ENCODE measurements at regions not wholly inside any gene's neighbourhood (a gene's known extent, or its start where the extent isn't known, plus 50 kb on each side); places are given as distances from the start of the nearest gene placed in this dataset.

- Histone ChIP-seq H3K9me3 (ENCODE audit: low read length) (no peaks in the 10 kb centered on the region), H3K27me3 (ENCODE audit: insufficient read depth, low read length, poor library complexity, severe bottlenecking) (no peaks in the 10 kb centered on the region), H3K4me1 (ENCODE audit: insufficient read depth, low read length) (no peaks in the 10 kb centered on the region), H3K27ac (ENCODE audit: low read depth, low read length) (no peak overlapping the region), H3K4me3 (ENCODE audit: low read length) (no peak overlapping the region), H3K36me3 (ENCODE audit: insufficient read depth, low read length) (no peaks in the 10 kb centered on the region)
- H3K4me3 Mint-ChIP-seq = no peak overlapping the region
- no peaks in the 10 kb centered on the region for H3K9me3 Mint-ChIP-seq
- no peaks in the 10 kb centered on the region for H3K27me3 Mint-ChIP-seq
- no peak for DNase-seq
- CTCF ChIA-PET = no interaction called here
- POLR2A ChIA-PET = no interaction called here
- H3K36me3 Mint-ChIP-seq = peaks cover 2 to 15% (median 2%) of the 10 kb centered on the region in 3 donors
- no peak overlapping the region for H3K27ac Mint-ChIP-seq
- no peaks in the 10 kb centered on the region for H3K4me1 Mint-ChIP-seq
These were observed 326.9 kb downstream of the FSIP2 start for GRCh38 chr2:186065491-186065890.

GRCh38 chr2:186068139-186068801 lies 329.7 kb downstream of the FSIP2 start:
- no peaks in the 10 kb centered on the region for H3K9me3 Mint-ChIP-seq
- H3K27me3 Mint-ChIP-seq = no peaks in the 10 kb centered on the region
- H3K27ac Mint-ChIP-seq = no peak overlapping the region
- Histone ChIP-seq H3K4me3 (ENCODE audit: low read length) (no peak overlapping the region), H3K36me3 (ENCODE audit: insufficient read depth, low read length) (no peaks in the 10 kb centered on the region), H3K9me3 (ENCODE audit: low read length) (no peaks in the 10 kb centered on the region), H3K27me3 (ENCODE audit: insufficient read depth, low read length, poor library complexity, severe bottlenecking) (no peaks in the 10 kb centered on the region), H3K4me1 (ENCODE audit: insufficient read depth, low read length) (no peaks in the 10 kb centered on the region), H3K27ac (ENCODE audit: low read depth, low read length) (no peak overlapping the region)
- peaks cover 0 to 22% (median 3%) of the 10 kb centered on the region in 3 donors for H3K36me3 Mint-ChIP-seq
- H3K4me1 Mint-ChIP-seq = no peaks in the 10 kb centered on the region
- ChIA-PET CTCF (no interaction called here), POLR2A (no interaction called here)
- no peak overlapping the region for H3K4me3 Mint-ChIP-seq
- DNase-seq = no peak

- H3K4me1 ChIP-seq (ENCODE audit: insufficient read depth, low read length) = no peaks in the 10 kb centered on the region
- no peaks in the 10 kb centered on the region for H3K27me3 ChIP-seq (ENCODE audit: insufficient read depth, low read length, poor library complexity, severe bottlenecking)
- no peaks in the 10 kb centered on the region for H3K9me3 ChIP-seq (ENCODE audit: low read length)
- peaks cover 2 to 31% (median 3%) of the 10 kb centered on the region in 3 donors for H3K36me3 Mint-ChIP-seq
- no peaks in the 10 kb centered on the region for H3K36me3 ChIP-seq (ENCODE audit: insufficient read depth, low read length)
- DNase-seq = no peak
- H3K27ac ChIP-seq (ENCODE audit: low read depth, low read length) = no peak overlapping the region
- peaks cover 0 to 3% (median 0%) of the 10 kb centered on the region in 5 donors for H3K9me3 Mint-ChIP-seq
- ChIA-PET CTCF (no interaction called here), POLR2A (no interaction called here)
- H3K4me3 Mint-ChIP-seq = no peak overlapping the region
- H3K4me1 Mint-ChIP-seq = no peaks in the 10 kb centered on the region
- H3K27me3 Mint-ChIP-seq = no peaks in the 10 kb centered on the region
- H3K27ac Mint-ChIP-seq = no peak overlapping the region
- no peak overlapping the region for H3K4me3 ChIP-seq (ENCODE audit: low read length)
These were observed 331.1 kb downstream of the FSIP2 start for GRCh38 chr2:186069676-186070075.

GRCh38 chr2:186085226-186085625 lies 346.6 kb downstream of the FSIP2 start:
- Histone ChIP-seq H3K9me3 (ENCODE audit: low read length) (no peaks in the 10 kb centered on the region), H3K4me1 (ENCODE audit: insufficient read depth, low read length) (no peaks in the 10 kb centered on the region), H3K27me3 (ENCODE audit: insufficient read depth, low read length, poor library complexity, severe bottlenecking) (no peaks in the 10 kb centered on the region), H3K36me3 (ENCODE audit: insufficient read depth, low read length) (no peaks in the 10 kb centered on the region), H3K4me3 (ENCODE audit: low read length) (no peak overlapping the region), H3K27ac (ENCODE audit: low read depth, low read length) (no peak overlapping the region)
- CTCF ChIA-PET = no interaction called here
- no peak for DNase-seq
- H3K4me3 Mint-ChIP-seq = no peak overlapping the region
- H3K27me3 Mint-ChIP-seq = no peaks in the 10 kb centered on the region
- no peaks in the 10 kb centered on the region for H3K4me1 Mint-ChIP-seq
- H3K9me3 Mint-ChIP-seq = peaks cover 0 to 13% (median 7%) of the 10 kb centered on the region in 5 donors
- POLR2A ChIA-PET = no interaction called here
- H3K27ac Mint-ChIP-seq = no peak overlapping the region
- peaks cover 3 to 25% (median 4%) of the 10 kb centered on the region in 3 donors for H3K36me3 Mint-ChIP-seq

- H3K27ac ChIP-seq (ENCODE audit: low read depth, low read length) = no peak overlapping the region
- peaks cover 0 to 10% (median 0%) of the 10 kb centered on the region in 3 donors for H3K36me3 Mint-ChIP-seq
- DNase-seq = no peak
- H3K4me3 ChIP-seq (ENCODE audit: low read length) = no peak overlapping the region
- H3K36me3 ChIP-seq (ENCODE audit: insufficient read depth, low read length) = no peaks in the 10 kb centered on the region
- no peaks in the 10 kb centered on the region for H3K9me3 ChIP-seq (ENCODE audit: low read length)
- H3K27me3 ChIP-seq (ENCODE audit: insufficient read depth, low read length, poor library complexity, severe bottlenecking) = no peaks in the 10 kb centered on the region
- no peak overlapping the region for H3K4me3 Mint-ChIP-seq
- CTCF ChIA-PET = no interaction called here
- no peaks in the 10 kb centered on the region for H3K4me1 Mint-ChIP-seq
- no peaks in the 10 kb centered on the region for H3K4me1 ChIP-seq (ENCODE audit: insufficient read depth, low read length)
- H3K27ac Mint-ChIP-seq = no peak overlapping the region
- H3K9me3 Mint-ChIP-seq = peaks cover 7 to 17% (median 9%) of the 10 kb centered on the region in 5 donors
- no peaks in the 10 kb centered on the region for H3K27me3 Mint-ChIP-seq
- POLR2A ChIA-PET = no interaction called here
These were observed 354.6 kb downstream of the FSIP2 start for GRCh38 chr2:186093174-186093573.

GRCh38 chr2:186098821-186099220 lies 360.2 kb downstream of the FSIP2 start:
- no peak for DNase-seq
- Mint-ChIP-seq H3K9me3 (peaks cover 0 to 5% (median 0%) of the 10 kb centered on the region in 5 donors), H3K27me3 (no peaks in the 10 kb centered on the region), H3K4me3 (no peak overlapping the region), H3K4me1 (no peaks in the 10 kb centered on the region), H3K36me3 (peaks cover 0 to 5% (median 0%) of the 10 kb centered on the region in 3 donors), H3K27ac (no peak overlapping the region)
- no peak overlapping the region for H3K4me3 ChIP-seq (ENCODE audit: low read length)
- POLR2A ChIA-PET = no interaction called here
- H3K36me3 ChIP-seq (ENCODE audit: insufficient read depth, low read length) = no peaks in the 10 kb centered on the region
- H3K9me3 ChIP-seq (ENCODE audit: low read length) = no peaks in the 10 kb centered on the region
- no peak overlapping the region for H3K27ac ChIP-seq (ENCODE audit: low read depth, low read length)
- no peaks in the 10 kb centered on the region for H3K4me1 ChIP-seq (ENCODE audit: insufficient read depth, low read length)
- no peaks in the 10 kb centered on the region for H3K27me3 ChIP-seq (ENCODE audit: insufficient read depth, low read length, poor library complexity, severe bottlenecking)
- CTCF ChIA-PET = no interaction called here

GRCh38 chr2:186099826-186100225 lies 361.2 kb downstream of the FSIP2 start:
- no peak overlapping the region for H3K27ac Mint-ChIP-seq
- Histone ChIP-seq H3K9me3 (ENCODE audit: low read length) (no peaks in the 10 kb centered on the region), H3K4me3 (ENCODE audit: low read length) (no peak overlapping the region), H3K27me3 (ENCODE audit: insufficient read depth, low read length, poor library complexity, severe bottlenecking) (no peaks in the 10 kb centered on the region), H3K4me1 (ENCODE audit: insufficient read depth, low read length) (no peaks in the 10 kb centered on the region), H3K27ac (ENCODE audit: low read depth, low read length) (no peak overlapping the region), H3K36me3 (ENCODE audit: insufficient read depth, low read length) (no peaks in the 10 kb centered on the region)
- POLR2A ChIA-PET = no interaction called here
- H3K36me3 Mint-ChIP-seq = no peaks in the 10 kb centered on the region
- H3K27me3 Mint-ChIP-seq = no peaks in the 10 kb centered on the region
- H3K4me3 Mint-ChIP-seq = no peak overlapping the region
- H3K4me1 Mint-ChIP-seq = no peaks in the 10 kb centered on the region
- DNase-seq = no peak
- peaks cover 0 to 3% (median 0%) of the 10 kb centered on the region in 5 donors for H3K9me3 Mint-ChIP-seq
- CTCF ChIA-PET = no interaction called here

- Mint-ChIP-seq H3K4me1 (no peaks in the 10 kb centered on the region), H3K27ac (no peak overlapping the region), H3K27me3 (no peaks in the 10 kb centered on the region), H3K36me3 (no peaks in the 10 kb centered on the region), H3K9me3 (peaks cover 0 to 3% (median 0%) of the 10 kb centered on the region in 5 donors), H3K4me3 (no peak overlapping the region)
- H3K4me1 ChIP-seq (ENCODE audit: insufficient read depth, low read length) = no peaks in the 10 kb centered on the region
- no peak overlapping the region for H3K4me3 ChIP-seq (ENCODE audit: low read length)
- CTCF ChIA-PET = no interaction called here
- H3K9me3 ChIP-seq (ENCODE audit: low read length) = no peaks in the 10 kb centered on the region
- no peak overlapping the region for H3K27ac ChIP-seq (ENCODE audit: low read depth, low read length)
- no peak for DNase-seq
- POLR2A ChIA-PET = no interaction called here
- no peaks in the 10 kb centered on the region for H3K27me3 ChIP-seq (ENCODE audit: insufficient read depth, low read length, poor library complexity, severe bottlenecking)
- no peaks in the 10 kb centered on the region for H3K36me3 ChIP-seq (ENCODE audit: insufficient read depth, low read length)
These were observed 362.0 kb downstream of the FSIP2 start for GRCh38 chr2:186100636-186101035.

- Mint-ChIP-seq H3K36me3 (no peaks in the 10 kb centered on the region), H3K4me3 (no peak overlapping the region), H3K9me3 (peaks cover 0 to 3% (median 0%) of the 10 kb centered on the region in 5 donors), H3K27me3 (no peaks in the 10 kb centered on the region), H3K27ac (no peak overlapping the region), H3K4me1 (no peaks in the 10 kb centered on the region)
- CTCF ChIA-PET = no interaction called here
- Histone ChIP-seq H3K36me3 (ENCODE audit: insufficient read depth, low read length) (no peaks in the 10 kb centered on the region), H3K9me3 (ENCODE audit: low read length) (no peaks in the 10 kb centered on the region), H3K4me1 (ENCODE audit: insufficient read depth, low read length) (no peaks in the 10 kb centered on the region), H3K27me3 (ENCODE audit: insufficient read depth, low read length, poor library complexity, severe bottlenecking) (no peaks in the 10 kb centered on the region), H3K27ac (ENCODE audit: low read depth, low read length) (no peak overlapping the region), H3K4me3 (ENCODE audit: low read length) (no peak overlapping the region)
- DNase-seq = no peak
- POLR2A ChIA-PET = no interaction called here
These were observed 363.0 kb downstream of the FSIP2 start for GRCh38 chr2:186101616-186102015.

Data from CD8-positive, alpha-beta memory T cell (primary cell).